A673 (cell line): ENCODE measurements at regions not wholly inside any gene's neighbourhood (a gene's known extent, or its start where the extent isn't known, plus 50 kb on each side); places are given as distances from the start of the nearest gene placed in this dataset.

ENCODE experiments used
- BruUV-seq: library from RNA; stranded (reverse); fragments of 400-500 nt; replicated peaks from 2 replicates; lab custom pipeline; 2021; lab: Mats Ljungman, UMichigan
- CTCF ChIA-PET: fragments of 300-600 bp; sonication (Branson Sonifier 250); formaldehyde crosslinking; loops from one replicate; lab custom pipeline; 2022; ENCODE audit warnings: antibody characterized with exemption; lab: Charles Lee
- POLR2A ChIA-PET: fragments of 300-600 bp; sonication (Branson Sonifier 250); formaldehyde crosslinking; loops from one replicate; lab custom pipeline; 2022; ENCODE audit warnings: antibody characterized with exemption; ENCODE audit not compliant: low non-redundant PET; lab: Charles Lee
- DNase-seq: peaks from one replicate; pipeline ENCODE4 v3.0.0-alpha.2; 2015; ENCODE audit warnings: low spot score
- H3K27ac ChIP-seq: fragments of 200-600 bp; sonication (generic); 2 replicates; pipeline ENCODE4 v1.5.1; 2016; ENCODE audit warnings: mixed run types, low read depth, mild to moderate bottlenecking, mixed read lengths, antibody characterized with exemption, low read length; ENCODE audit not compliant: poor library complexity, severe bottlenecking
- H3K27me3 ChIP-seq: fragments of 200-600 bp; sonication (generic); replicated peaks from 2 replicates; pipeline ENCODE4 v1.6.1; 2017; ENCODE audit warnings: mixed run types, low read depth, mild to moderate bottlenecking, mixed read lengths, antibody characterized with exemption, low read length; ENCODE audit not compliant: insufficient read depth, poor library complexity
- H3K36me3 ChIP-seq: fragments of 200-600 bp; sonication (generic); 2 replicates; pipeline ENCODE4 v1.6.1; 2016; ENCODE audit warnings: mixed run types, mild to moderate bottlenecking, mixed read lengths, antibody characterized with exemption, low read length; ENCODE audit not compliant: insufficient read depth, poor library complexity, severe bottlenecking
- H3K4me1 ChIP-seq: fragments of 200-600 bp; sonication (generic); 2 replicates; pipeline ENCODE4 v1.6.1; 2017; ENCODE audit warnings: mixed run types, mild to moderate bottlenecking, mixed read lengths, antibody characterized with exemption, low read length; ENCODE audit not compliant: insufficient read depth, poor library complexity, severe bottlenecking
- H3K4me3 ChIP-seq: fragments of 200-600 bp; sonication (generic); 2 replicates; pipeline ENCODE4 v1.5.1; 2016; ENCODE audit warnings: low read depth, mixed run types, mild to moderate bottlenecking, mixed read lengths, low read length; ENCODE audit not compliant: poor library complexity, severe bottlenecking
- H3K9me3 ChIP-seq: fragments of 200-600 bp; sonication (generic); 2 replicates; pipeline ENCODE4 v1.6.1; 2016; ENCODE audit warnings: mixed run types, low read depth, mild to moderate bottlenecking, mixed read lengths, antibody characterized with exemption, low read length; ENCODE audit not compliant: poor library complexity, severe bottlenecking
- EZH2 ChIP-seq: fragments of 200-600 bp; sonication (generic); IDR thresholded peaks from 2 replicates; pipeline ENCODE4 v1.6.1; 2017; ENCODE audit warnings: borderline replicate concordance, low read depth, mild to moderate bottlenecking, mixed read lengths, antibody characterized with exemption, low read length; ENCODE audit not compliant: poor library complexity, severe bottlenecking
- intact Hi-C: fragments of 100-400 bp; cut with micrococcal nuclease; formaldehyde crosslinking; loops from one replicate; pipeline ENCODE4 v1.10.0; 2022; ENCODE audit not compliant: unreplicated experiment
- TF ChIP-seq, protein P1 (sequence below): fragments of 300-800, 200-600 bp; sonication (generic); conservative IDR thresholded peaks from 2 replicates; pipeline ENCODE4 v1.5.1; 2017; ENCODE audit warnings: low read depth, mild to moderate bottlenecking, antibody characterized with exemption, low read length, moderate library complexity, mixed read lengths

DNA sequence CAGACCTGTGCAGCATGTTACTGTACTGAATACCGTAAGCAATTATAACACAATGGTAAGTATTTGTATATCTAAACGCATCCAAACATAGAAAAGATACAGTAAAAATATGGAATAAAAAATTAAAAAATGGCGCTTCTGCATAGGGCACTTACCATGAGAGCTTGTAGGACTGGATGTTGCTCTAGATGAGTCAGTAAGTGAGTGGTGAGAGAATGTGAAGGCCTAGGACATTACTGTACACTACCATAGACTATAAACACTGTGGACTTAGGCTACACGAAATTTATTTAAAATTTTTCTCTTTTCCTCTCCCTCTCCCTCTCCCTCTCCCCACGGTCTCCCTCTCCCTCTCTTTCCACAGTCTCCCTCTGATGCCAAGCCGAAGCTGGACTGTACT, 194.5 kb upstream of the CDKN3 start:
- Histone ChIP-seq H3K9me3 (no peaks in the 10 kb centered on the region), H3K27ac (no peak overlapping the region), H3K4me1 (no peaks in the 10 kb centered on the region), H3K4me3 (no peak overlapping the region), H3K36me3 (no peaks in the 10 kb centered on the region), H3K27me3 (no peaks in the 10 kb centered on the region)
- intact Hi-C loops: no loop called here
- DNase-seq: no peak
- no peak for TF ChIP-seq EZH2
- TF ChIP-seq, protein P1, sequence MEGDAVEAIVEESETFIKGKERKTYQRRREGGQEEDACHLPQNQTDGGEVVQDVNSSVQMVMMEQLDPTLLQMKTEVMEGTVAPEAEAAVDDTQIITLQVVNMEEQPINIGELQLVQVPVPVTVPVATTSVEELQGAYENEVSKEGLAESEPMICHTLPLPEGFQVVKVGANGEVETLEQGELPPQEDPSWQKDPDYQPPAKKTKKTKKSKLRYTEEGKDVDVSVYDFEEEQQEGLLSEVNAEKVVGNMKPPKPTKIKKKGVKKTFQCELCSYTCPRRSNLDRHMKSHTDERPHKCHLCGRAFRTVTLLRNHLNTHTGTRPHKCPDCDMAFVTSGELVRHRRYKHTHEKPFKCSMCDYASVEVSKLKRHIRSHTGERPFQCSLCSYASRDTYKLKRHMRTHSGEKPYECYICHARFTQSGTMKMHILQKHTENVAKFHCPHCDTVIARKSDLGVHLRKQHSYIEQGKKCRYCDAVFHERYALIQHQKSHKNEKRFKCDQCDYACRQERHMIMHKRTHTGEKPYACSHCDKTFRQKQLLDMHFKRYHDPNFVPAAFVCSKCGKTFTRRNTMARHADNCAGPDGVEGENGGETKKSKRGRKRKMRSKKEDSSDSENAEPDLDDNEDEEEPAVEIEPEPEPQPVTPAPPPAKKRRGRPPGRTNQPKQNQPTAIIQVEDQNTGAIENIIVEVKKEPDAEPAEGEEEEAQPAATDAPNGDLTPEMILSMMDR: no peak
- no TSS peak for BruUV-seq
- ChIA-PET POLR2A (no interaction called here), CTCF (no interaction called here)

DNA sequence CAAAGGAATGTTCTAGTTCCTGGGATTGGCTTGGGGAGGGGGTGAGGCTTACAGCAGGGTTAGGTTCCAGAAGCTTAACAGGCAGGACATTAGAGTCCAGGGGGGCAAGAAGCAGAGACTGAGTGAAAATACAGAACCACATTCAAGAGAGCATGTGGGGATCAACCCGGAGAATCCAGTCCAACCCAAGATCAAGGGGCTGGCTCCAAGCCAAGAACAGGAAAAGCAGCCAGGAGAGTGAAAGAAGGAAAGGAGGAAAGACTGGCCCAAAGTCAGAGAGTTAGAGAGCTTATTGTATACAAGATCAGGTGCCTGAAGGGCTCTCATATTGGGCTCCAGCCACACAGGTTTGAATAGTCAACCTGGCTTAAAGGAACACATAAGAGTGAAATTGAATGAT, 190.3 kb upstream of the CDKN3 start:
- CTCF ChIA-PET: no interaction called here
- intact Hi-C loops: no loop called here
- no peak for DNase-seq
- H3K27ac ChIP-seq: no peak overlapping the region
- BruUV-seq: no TSS peak
- H3K9me3 ChIP-seq: no peaks in the 10 kb centered on the region
- H3K4me3 ChIP-seq: no peak overlapping the region
- H3K36me3 ChIP-seq: no peaks in the 10 kb centered on the region
- POLR2A ChIA-PET: no interaction called here
- no peaks in the 10 kb centered on the region for H3K4me1 ChIP-seq
- no peaks in the 10 kb centered on the region for H3K27me3 ChIP-seq
- TF ChIP-seq EZH2: no peak
- TF ChIP-seq, protein P1: no peak

DNA sequence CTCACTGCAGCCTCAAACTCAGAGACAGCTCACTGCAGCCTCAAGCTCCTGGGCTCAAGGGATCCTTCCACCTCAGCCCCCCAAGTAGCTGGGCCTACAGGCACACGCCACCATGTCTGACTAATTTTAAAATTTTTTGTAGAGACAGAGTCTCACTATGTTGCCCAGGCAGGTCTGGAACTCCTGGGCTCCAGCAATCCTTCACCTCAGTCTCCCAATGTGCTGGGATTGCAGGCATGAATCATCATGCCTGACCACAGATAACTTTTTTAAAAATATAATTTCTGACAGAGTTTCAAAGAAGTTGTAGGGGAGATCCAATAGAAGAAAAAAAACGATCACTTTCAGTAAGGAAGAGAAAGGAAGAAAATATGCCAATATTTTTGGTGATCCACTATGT, 189.7 kb upstream of the CDKN3 start:
- Histone ChIP-seq H3K9me3 (no peaks in the 10 kb centered on the region), H3K4me1 (no peaks in the 10 kb centered on the region), H3K27ac (no peak overlapping the region), H3K27me3 (no peaks in the 10 kb centered on the region), H3K4me3 (no peak overlapping the region), H3K36me3 (no peaks in the 10 kb centered on the region)
- BruUV-seq: no TSS peak
- intact Hi-C loops: no loop called here
- DNase-seq: no peak
- ChIA-PET CTCF (no interaction called here), POLR2A (no interaction called here)
- no peak for TF ChIP-seq EZH2
- TF ChIP-seq, protein P1: no peak
